ENCODE measurements at regions not wholly inside any gene's neighbourhood (a gene's known extent, or its start where the extent isn't known, plus 50 kb on each side); places are given as distances from the start of the nearest gene placed in this dataset.

- TF ChIP-seq YY1 (IDR thresholded peaks at IDR 0.05; ENCODE audit: extremely low read depth, insufficient replicate concordance, low read depth, low read length) (no peak), ZFX (IDR thresholded peaks at IDR 0.05) (no peak), SP1 (IDR thresholded peaks at IDR 0.05; ENCODE audit: low read depth) (no peak), SRF (IDR thresholded peaks at IDR 0.05; ENCODE audit: low read depth) (no peak), EGR1 (IDR thresholded peaks at IDR 0.05; ENCODE audit: low read depth) (no peak), ELF1 (IDR thresholded peaks at IDR 0.05; ENCODE audit: borderline replicate concordance, low read depth) (no peak), RAD21 (IDR thresholded peaks at IDR 0.05; ENCODE audit: low read depth) (peak; percentile 34; the same call in 1 of the 2 replicates), EZH2phosphoT487 (IDR thresholded peaks at IDR 0.05; ENCODE audit: borderline replicate concordance) (no peak), TCF7L2 (IDR thresholded peaks at IDR 0.05; ENCODE audit: borderline replicate concordance, extremely low read depth, insufficient read depth, insufficient read length) (no peak), POLR2AphosphoS5 (IDR thresholded peaks at IDR 0.05; ENCODE audit: low read depth, low read length) (no peak), SIN3A (IDR thresholded peaks at IDR 0.05; ENCODE audit: low read depth) (no peak), ATF3 (IDR thresholded peaks at IDR 0.05) (no peak), MAX (IDR thresholded peaks at IDR 0.05) (no peak), CTCF (IDR thresholded peaks at IDR 0.05 in 2 of 3, conservative IDR thresholded peaks at IDR 0.05 in 1 of 3; ENCODE audit: borderline replicate concordance in 1 of 3, insufficient read depth in 1 of 3, low read depth in 2 of 3, low read length in 2 of 3) (peak; percentile 29 to 77 (median 57); a peak in 4 of 6 replicates), ZBTB33 (IDR thresholded peaks at IDR 0.05; ENCODE audit: extremely low read depth, insufficient replicate concordance, low read length) (no peak), ZNF274 (IDR thresholded peaks at IDR 0.05; ENCODE audit: low read depth, low read length) (no peak), REST (IDR thresholded peaks at IDR 0.05; ENCODE audit: low read depth) (no peak)
- CTCF ChIA-PET, result interaction anchor here (0.6 to 1.8 kb wide), 7 partner anchors 9 to 814 kb away, joined by 3 to 17 read pairs (median 3); partner anchors contain the start of gene CAST
Observed at GRCh38 chr5:96595300-96596090, 66.7 kb upstream of the CAST start.

More at GRCh38 chr5:96595300-96596090, 66.7 kb upstream of the CAST start:
- no TSS peak for BruUV-seq (replicated peaks)
- Histone ChIP-seq H4K20me1 (ENCODE audit: insufficient read depth) (no peaks in the 10 kb centered on the region), H3K4me2 (ENCODE audit: low read length) (no peak overlapping the region), H3K27ac (ENCODE audit: low read depth, low read length) (no peak overlapping the region), H3K9ac (ENCODE audit: low read length) (no peak overlapping the region), H3K9me2 (ENCODE audit: insufficient read depth) (no peaks in the 10 kb centered on the region), H3K36me3 (ENCODE audit: control insufficient read depth in 1 of 2, insufficient read depth in 2 of 2, low read length in 2 of 2) (no peaks in the 10 kb centered on the region), H3K4me1 (ENCODE audit: control insufficient read depth in 1 of 2, insufficient read depth in 2 of 2, low read length in 2 of 2) (no peaks in the 10 kb centered on the region), H3K27me3 (ENCODE audit: insufficient read depth, low read length) (0 out of 2 replicates have a peak, but pooled peaks cover 4% of the 10 kb centered on the region), H3K4me3 (replicated peaks in 1 of 2; ENCODE audit: low read depth in 1 of 2, low read length in 2 of 2) (no peak overlapping the region), H3K9me3 (ENCODE audit: control insufficient read depth in 1 of 2, insufficient read depth in 1 of 2, low read depth in 1 of 2, low read length in 2 of 2) (no peaks in the 10 kb centered on the region), H2AFZ (ENCODE audit: low read depth, low read length, poor library complexity, severe bottlenecking) (no peak overlapping the region), H3K79me2 (ENCODE audit: insufficient read depth, low read length) (no peaks in the 10 kb centered on the region)
- DNase-seq (ENCODE audit: low read depth, low spot score), result no peak
- RAD21 ChIA-PET (ENCODE audit: low non-redundant PET in 1 of 2, low total read pairs in 2 of 2, uncharacterized antibody in 2 of 2, unreplicated experiment in 2 of 2), result interaction anchor here in 1 of 2 experiments (1.0 kb wide), 1 partner anchor 211 kb away, joined by 3 read pairs; no protein-coding TSS in a partner anchor
- POLR2A ChIA-PET, result no interaction called here
- ATAC-seq, result peak; percentile 78
- intact Hi-C loops (cut with micrococcal nuclease), result no loop called here

Measured in HCT116 (cell line).